GM23248 (cell line): ENCODE measurements at regions not wholly inside any gene's neighbourhood (a gene's known extent, or its start where the extent isn't known, plus 50 kb on each side); places are given as distances from the start of the nearest gene placed in this dataset.

Experiments used
- DNase-seq: peaks from one replicate; pipeline ENCODE4 v3.0.0-alpha.2; 2015
- H2AFZ ChIP-seq: fragments of 200-600 bp; sonication (generic); 2 replicates; pipeline ENCODE4 v1.6.1; 2016; ENCODE audit warnings: antibody characterized with exemption
- H3F3A ChIP-seq: fragments of 200-600 bp; sonication (generic); 2 replicates; pipeline ENCODE4 v1.6.1; 2016; ENCODE audit warnings: mild to moderate bottlenecking, antibody characterized with exemption, mixed run types; ENCODE audit not compliant: insufficient read depth
- H3K27ac ChIP-seq: fragments of 200-600 bp; sonication (generic); 2 replicates; pipeline ENCODE4 v1.5.1; 2016; ENCODE audit warnings: mild to moderate bottlenecking
- H3K27me3 ChIP-seq: fragments of 200-600 bp; sonication (generic); replicated peaks from 2 replicates; pipeline ENCODE4 v1.6.1; 2016; ENCODE audit warnings: mild to moderate bottlenecking; ENCODE audit not compliant: insufficient read depth
- H3K36me3 ChIP-seq: fragments of 200-600 bp; sonication (generic); 2 replicates; pipeline ENCODE4 v1.6.1; 2016; ENCODE audit warnings: low read depth, mild to moderate bottlenecking
- H3K4me1 ChIP-seq: fragments of 200-600 bp; sonication (generic); 2 replicates; pipeline ENCODE4 v1.6.1; 2016; ENCODE audit warnings: mild to moderate bottlenecking; ENCODE audit not compliant: insufficient read depth
- H3K4me2 ChIP-seq: fragments of 200-600 bp; sonication (generic); one replicate; pipeline ENCODE4 v1.6.1; 2016; ENCODE audit warnings: mild to moderate bottlenecking; ENCODE audit not compliant: unreplicated experiment
- H3K4me3 ChIP-seq: fragments of 200-600 bp; sonication (generic); 2 replicates; pipeline ENCODE4 v1.5.1; 2016; ENCODE audit warnings: mild to moderate bottlenecking
- H3K79me2 ChIP-seq: fragments of 200-600 bp; sonication (generic); 2 replicates; pipeline ENCODE4 v1.6.1; 2016; ENCODE audit warnings: mild to moderate bottlenecking; ENCODE audit not compliant: insufficient read depth
- H3K9ac ChIP-seq: fragments of 200-600 bp; sonication (generic); 2 replicates; pipeline ENCODE4 v1.6.1; 2016; ENCODE audit warnings: mild to moderate bottlenecking
- H3K9me2 ChIP-seq: fragments of 200-600 bp; sonication (generic); 2 replicates; pipeline ENCODE4 v1.6.1; 2016; ENCODE audit warnings: mixed run types, mild to moderate bottlenecking, moderate library complexity; ENCODE audit not compliant: insufficient read depth
- H3K9me3 ChIP-seq: fragments of 200-600 bp; sonication (generic); one replicate; pipeline ENCODE4 v1.6.1; 2017; ENCODE audit warnings: low read depth
- H4K20me1 ChIP-seq: fragments of 200-600 bp; sonication (generic); 2 replicates; pipeline ENCODE4 v1.6.0; 2016; ENCODE audit not compliant: insufficient read depth
- EZH2 ChIP-seq: fragments of 200-600 bp; sonication (generic); IDR thresholded peaks from 2 replicates; pipeline ENCODE4 v1.6.1; 2018; ENCODE audit warnings: antibody characterized with exemption, mild to moderate bottlenecking; ENCODE audit not compliant: insufficient read depth, poor library complexity, severe bottlenecking
- EZH2phosphoT487 ChIP-seq: fragments of 200-600 bp; sonication (generic); IDR thresholded peaks from 2 replicates; pipeline ENCODE4 v1.6.1; 2018; ENCODE audit warnings: antibody characterized with exemption, moderate library complexity, mild to moderate bottlenecking, low read depth; ENCODE audit not compliant: insufficient read depth
- WGBS, 2 experiments: methylation state at CpG; one replicate each; pipeline ENCODE4 v1.1.6; 2015 to 2017; ENCODE audit warnings: low lambda C conversion rate in 2 of 2, low coverage in 1 of 2; ENCODE audit errors: missing lambda C conversion rate in 2 of 2; 5-methylcytosine and 5-hydroxymethylcytosine counted together
- in situ Hi-C: fragments of 300-500 bp; cut with MboI; formaldehyde crosslinking; loops from 2 replicates; pipeline ENCODE4 v1.15.0; 2020

DNA sequence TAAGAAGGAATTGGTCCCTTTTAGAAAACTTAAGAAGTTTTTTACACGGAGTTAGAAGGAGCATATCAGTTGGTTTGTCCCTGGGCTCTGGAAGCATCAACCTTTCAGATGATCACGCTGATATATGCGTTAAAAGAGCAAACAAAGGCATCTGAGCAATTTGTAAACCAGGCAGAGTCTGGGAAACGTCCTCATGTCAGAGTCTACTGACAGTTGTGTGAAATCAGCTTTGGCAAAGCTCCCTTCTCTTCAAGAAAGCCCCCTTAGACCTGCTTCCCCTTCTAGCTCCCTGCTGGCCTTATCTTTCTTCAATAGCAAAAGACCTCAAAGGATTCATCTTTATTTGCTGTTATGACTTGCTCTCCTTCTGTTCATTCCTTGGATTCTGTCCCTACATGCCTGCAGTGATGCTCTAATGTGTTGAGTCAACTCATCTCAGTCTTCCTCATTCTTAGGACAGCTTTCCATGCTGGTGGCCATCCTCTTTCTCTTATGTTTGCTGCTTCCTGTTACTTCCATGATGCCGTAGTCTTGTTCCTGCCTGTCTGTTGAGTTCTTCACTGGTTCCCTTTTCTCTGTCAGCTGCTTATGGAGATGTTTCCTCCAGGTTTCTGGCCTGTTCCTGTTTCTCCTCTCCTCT is 106.5 kb upstream of the BMPER start:
- Histone ChIP-seq H2AFZ (no peak overlapping the region), H3K9ac (no peak overlapping the region), H3K9me3 (no peaks in the 10 kb centered on the region), H3K4me2 (no peak overlapping the region), H3K4me3 (no peak overlapping the region), H4K20me1 (no peaks in the 10 kb centered on the region), H3K36me3 (no peaks in the 10 kb centered on the region), H3K4me1 (no peaks in the 10 kb centered on the region), H3K27me3 (no peaks in the 10 kb centered on the region), H3K9me2 (no peaks in the 10 kb centered on the region), H3K27ac (no peak overlapping the region), H3F3A (no peaks in the 10 kb centered on the region), H3K79me2 (no peaks in the 10 kb centered on the region)
- TF ChIP-seq EZH2 (no peak), EZH2phosphoT487 (no peak)
- 69 to 74% methylated on average over 5 of the region's 5 CpGs for WGBS, 2 experiments
- in situ Hi-C loops, result no loop called here
- peak; percentile 12 for DNase-seq

DNA sequence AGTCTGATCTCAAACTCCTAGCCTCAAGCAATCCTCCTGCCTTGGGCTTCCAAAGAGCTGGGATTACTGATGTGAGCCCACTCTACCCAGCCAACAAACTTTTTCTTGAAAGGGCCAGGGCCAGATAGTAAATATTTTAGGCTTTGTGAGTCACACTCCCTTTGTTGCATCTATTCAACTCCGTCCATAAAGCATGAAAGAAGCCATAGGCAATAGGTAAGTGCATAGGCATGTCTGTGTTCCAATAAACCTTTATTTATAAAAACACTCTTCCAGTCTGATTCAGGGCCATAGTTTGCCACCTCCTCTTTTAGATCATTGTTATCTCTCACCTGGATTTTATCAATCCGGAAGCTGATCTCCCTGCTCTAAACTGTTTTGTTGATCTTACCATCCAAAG is 105.6 kb upstream of the BMPER start:
- in situ Hi-C loops, result no loop called here
- no peaks in the 10 kb centered on the region for H3K4me1 ChIP-seq
- H3K79me2 ChIP-seq, result no peaks in the 10 kb centered on the region
- H4K20me1 ChIP-seq, result no peaks in the 10 kb centered on the region
- no peaks in the 10 kb centered on the region for H3K9me3 ChIP-seq
- no peak for TF ChIP-seq EZH2
- no peak for TF ChIP-seq EZH2phosphoT487
- no peak overlapping the region for H2AFZ ChIP-seq
- H3K4me3 ChIP-seq, result no peak overlapping the region
- no peak for DNase-seq
- H3K36me3 ChIP-seq, result no peaks in the 10 kb centered on the region
- H3F3A ChIP-seq, result no peaks in the 10 kb centered on the region
- H3K27me3 ChIP-seq, result no peaks in the 10 kb centered on the region
- no peaks in the 10 kb centered on the region for H3K9me2 ChIP-seq
- H3K4me2 ChIP-seq, result no peak overlapping the region
- WGBS, 2 experiments, result 91 to 100% methylated on average over 2 of the region's 2 CpGs
- H3K9ac ChIP-seq, result no peak overlapping the region
- no peak overlapping the region for H3K27ac ChIP-seq

DNA sequence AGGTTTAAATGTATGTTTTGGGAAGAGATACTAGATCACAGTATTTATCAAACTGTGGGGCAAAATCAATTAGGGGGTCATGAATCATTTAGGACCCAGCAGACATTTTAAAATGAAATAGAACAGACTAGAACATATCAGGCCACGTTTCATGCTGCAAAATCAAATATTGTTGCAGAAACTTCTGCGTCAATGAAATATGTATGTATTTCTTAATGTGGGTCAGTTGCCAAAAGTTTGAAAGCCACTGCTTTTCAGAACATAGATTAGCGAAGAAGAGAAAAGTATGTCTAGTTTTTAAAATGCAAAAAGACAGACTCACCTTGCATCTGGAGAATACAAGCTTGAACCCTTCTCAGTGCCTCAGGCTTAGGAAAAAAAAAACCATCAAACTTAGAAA is 102.7 kb upstream of the BMPER start:
- no peak overlapping the region for H3K9ac ChIP-seq
- H3K9me2 ChIP-seq, result no peaks in the 10 kb centered on the region
- no peak for DNase-seq
- WGBS, 2 experiments, result 76 to 85% methylated on average over 3 of the region's 3 CpGs
- H2AFZ ChIP-seq, result no peak overlapping the region
- no peaks in the 10 kb centered on the region for H4K20me1 ChIP-seq
- no peaks in the 10 kb centered on the region for H3K36me3 ChIP-seq
- H3K79me2 ChIP-seq, result no peaks in the 10 kb centered on the region
- H3K27me3 ChIP-seq, result no peaks in the 10 kb centered on the region
- H3K4me2 ChIP-seq, result no peak overlapping the region
- TF ChIP-seq EZH2 (no peak), EZH2phosphoT487 (no peak)
- H3K9me3 ChIP-seq, result no peaks in the 10 kb centered on the region
- H3F3A ChIP-seq, result peaks cover 23% of the 10 kb centered on the region
- peaks cover 22% of the 10 kb centered on the region for H3K4me1 ChIP-seq
- H3K4me3 ChIP-seq, result no peak overlapping the region
- in situ Hi-C loops, result no loop called here
- no peak overlapping the region for H3K27ac ChIP-seq

DNA sequence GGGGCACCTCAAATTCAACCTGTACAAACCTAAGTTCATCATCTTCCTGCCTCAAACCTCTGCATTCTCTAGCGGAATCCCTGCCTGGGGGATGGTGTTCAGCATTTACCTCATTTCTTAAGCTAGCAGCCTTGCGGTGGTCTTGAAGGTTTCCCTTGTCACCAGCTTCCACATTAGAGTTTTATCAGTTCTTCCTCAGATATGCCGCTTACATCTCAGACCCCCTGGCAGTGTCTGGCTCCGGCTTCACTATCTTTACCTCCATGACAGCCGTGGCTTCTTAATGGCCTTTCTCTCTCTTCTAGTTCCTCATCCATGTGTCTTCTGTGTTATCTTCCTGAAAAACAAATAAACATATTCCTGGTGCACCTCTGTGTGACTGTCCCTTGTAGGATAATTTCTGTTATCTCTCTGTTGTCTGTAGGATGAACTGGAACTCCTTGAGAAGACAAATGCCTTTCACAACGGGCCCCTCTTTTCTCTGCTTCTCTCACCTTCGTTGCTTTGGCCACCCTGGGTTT is 101.1 kb upstream of the BMPER start:
- 91 to 94% methylated on average over 7 of the region's 7 CpGs for WGBS, 2 experiments

More for the DNA sequence above, 101.1 kb upstream of the BMPER start:
- H3K4me3 ChIP-seq, result no peak overlapping the region
- no peak overlapping the region for H2AFZ ChIP-seq
- no peak overlapping the region for H3K9ac ChIP-seq
- H3K79me2 ChIP-seq, result no peaks in the 10 kb centered on the region
- TF ChIP-seq EZH2, result no peak
- in situ Hi-C loops, result no loop called here
- peaks cover 38% of the 10 kb centered on the region for H3K4me1 ChIP-seq
- H3K9me3 ChIP-seq, result no peaks in the 10 kb centered on the region
- H3K4me2 ChIP-seq, result no peak overlapping the region
- no peaks in the 10 kb centered on the region for H4K20me1 ChIP-seq
- no peak overlapping the region for H3K27ac ChIP-seq
- DNase-seq, result no peak
- peaks cover 39% of the 10 kb centered on the region for H3F3A ChIP-seq
- H3K27me3 ChIP-seq, result no peaks in the 10 kb centered on the region
- no peaks in the 10 kb centered on the region for H3K9me2 ChIP-seq
- no peaks in the 10 kb centered on the region for H3K36me3 ChIP-seq
